SH-SY5Y (cell line): ENCODE measurements at regions not wholly inside any gene's neighbourhood (a gene's known extent, or its start where the extent isn't known, plus 50 kb on each side); places are given as distances from the start of the nearest gene placed in this dataset.

Experiments
- GATA2 ChIP-seq: IDR thresholded peaks from 2 replicates; pipeline ENCODE4 v1.6.1; 2011; ENCODE audit warnings: mild to moderate bottlenecking, low read depth, low read length
- GATA3 ChIP-seq: IDR thresholded peaks from 2 replicates; pipeline ENCODE4 v1.6.1; 2011; ENCODE audit warnings: low read depth, mild to moderate bottlenecking, low read length, moderate library complexity

DNA sequence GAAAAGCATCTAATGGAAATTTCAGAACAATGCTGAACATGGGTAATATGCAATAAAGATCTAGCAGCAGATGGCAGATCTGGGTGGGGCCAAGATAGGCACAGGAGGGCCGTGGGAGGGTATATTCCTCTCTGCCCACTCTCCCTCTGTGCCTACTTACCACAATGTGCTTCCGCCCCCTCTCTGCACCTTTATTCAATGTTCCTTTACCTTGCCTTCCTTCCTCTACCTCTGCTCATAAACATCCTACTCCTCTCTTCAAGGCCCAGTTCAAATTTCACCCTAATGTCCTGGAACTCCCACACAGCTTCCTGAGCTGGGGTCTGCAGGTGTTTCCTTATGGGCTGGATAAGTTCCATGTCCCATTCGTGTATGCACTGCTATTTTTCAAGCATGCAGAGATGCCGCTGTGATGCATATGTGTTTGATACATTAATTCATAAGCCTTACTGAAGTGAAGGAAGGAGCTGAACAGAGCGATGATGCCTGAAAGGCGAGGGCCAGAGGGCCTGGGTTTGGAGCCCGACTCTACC, 65.6 kb upstream of the EDEM3 start:
- no peak for TF ChIP-seq GATA2
- TF ChIP-seq GATA3: no peak
